Stimulated activated CD8-positive, alpha-beta memory T cell treated with anti-CD3 and anti-CD28 coated beads, Interleukin-7, amount 100 ng/mL, for 1 hour (primary cell): ENCODE measurements at regions not wholly inside any gene's neighbourhood (a gene's known extent, or its start where the extent isn't known, plus 50 kb on each side); places are given as distances from the start of the nearest gene placed in this dataset.
"Not testable (repeated sequence)": the region's sequence is repeated elsewhere in the genome, so short reads cannot be mapped to it uniquely, and the experiment has no call there.

Experiments used
- DNase-seq, 2 donors: peaks; one replicate each; pipeline ENCODE4 v3.0.0-alpha.2; 2020; ENCODE audit warnings: low read depth in 2 of 2

- DNase-seq: not testable (repeated sequence)
These were observed 111.4 kb downstream of the CCDC74A start for GRCh38 chr2:131639001-131639620.

- no peak for DNase-seq
These were observed 113.9 kb downstream of the CCDC74A start for GRCh38 chr2:131641414-131642206.

GRCh38 chr2:131643180-131643579, 115.5 kb downstream of the CCDC74A start:
- DNase-seq: not testable (repeated sequence)

DNA sequence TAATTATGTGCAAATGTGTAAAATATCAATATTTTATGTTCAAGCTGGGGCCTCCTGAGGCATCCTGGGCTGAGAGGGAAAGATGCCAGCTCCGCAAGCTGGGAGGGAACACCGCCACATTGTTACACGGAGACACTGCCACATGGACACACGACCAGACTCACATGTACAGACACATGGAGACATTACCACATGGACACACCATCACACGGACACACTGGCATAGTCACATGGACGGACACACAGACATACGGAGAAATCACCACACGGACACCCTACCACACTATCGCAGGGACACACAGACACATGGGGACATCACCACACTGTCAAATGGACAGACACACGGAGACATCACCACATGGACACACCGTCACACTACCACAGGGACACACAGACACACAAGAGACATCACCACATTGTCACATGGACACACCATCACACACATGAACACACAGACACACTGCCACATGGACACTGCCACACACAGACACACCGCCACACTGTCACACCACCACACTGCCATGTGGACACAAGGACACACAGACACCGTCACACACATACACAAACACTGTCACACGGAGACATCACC, 117.6 kb downstream of the CCDC74A start:
- DNase-seq: no peak

DNA sequence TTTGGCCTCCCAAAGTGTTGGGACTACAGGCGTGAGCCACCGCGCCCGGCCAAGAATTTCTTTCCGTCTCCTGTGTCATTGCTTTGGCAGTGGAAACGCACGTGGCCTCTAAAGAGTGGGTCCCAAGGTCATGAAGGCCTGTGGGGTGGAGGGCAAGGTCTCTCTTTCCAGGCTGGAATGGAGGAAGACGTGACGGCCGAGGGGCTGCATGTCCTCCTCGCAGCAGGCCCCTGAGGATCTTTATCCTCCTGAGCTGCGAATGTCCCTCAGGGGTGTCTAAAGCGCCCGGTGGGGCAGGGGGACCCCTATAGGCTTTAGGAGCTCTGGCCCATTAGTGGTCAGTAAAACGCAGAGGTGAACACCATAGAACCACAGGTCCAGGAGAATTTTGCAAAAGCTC, 118.5 kb downstream of the CCDC74A start:
- DNase-seq: not testable (repeated sequence)

GRCh38 chr2:131646669-131647297, 119.1 kb downstream of the CCDC74A start:
- DNase-seq: no peak

DNA sequence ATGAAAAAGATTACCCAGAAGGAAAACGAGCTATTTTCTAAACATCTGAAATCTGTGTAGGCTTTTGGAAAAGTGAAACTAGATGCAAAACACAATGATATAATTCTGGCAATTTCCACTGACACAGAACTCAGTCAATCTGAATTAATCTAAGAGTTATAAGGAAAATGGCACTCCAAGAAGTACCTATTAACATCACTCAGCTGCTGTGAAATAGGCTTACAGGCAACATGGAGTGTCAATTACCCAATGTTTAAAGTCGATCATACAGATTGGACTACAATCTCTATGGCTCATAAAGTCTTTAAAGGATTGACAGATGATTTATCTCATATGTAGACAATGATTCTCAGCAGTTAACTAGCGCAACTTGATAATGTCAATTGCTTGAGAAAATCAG, 120.9 kb downstream of the CCDC74A start:
- DNase-seq: not testable (repeated sequence)

DNA sequence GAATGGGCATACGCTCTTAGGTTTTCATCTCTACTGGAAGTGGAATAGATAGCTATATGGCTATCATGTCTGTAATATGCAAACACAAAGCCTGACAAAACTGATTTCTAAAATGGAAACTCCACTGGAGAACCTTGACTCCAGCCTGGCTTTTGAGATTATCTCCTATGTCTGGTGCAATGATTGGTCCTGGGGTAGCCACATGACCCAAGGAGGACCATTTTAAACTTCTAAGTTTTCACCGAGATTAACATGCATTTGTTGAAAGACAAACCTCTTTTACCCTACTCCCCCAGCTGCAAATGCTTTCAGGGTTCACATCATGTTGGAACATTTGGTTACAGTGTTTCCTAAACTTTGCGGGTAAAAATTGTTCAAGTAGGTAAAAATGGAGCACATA, 124.6 kb downstream of the CCDC74A start:
- not testable (repeated sequence) for DNase-seq

DNA sequence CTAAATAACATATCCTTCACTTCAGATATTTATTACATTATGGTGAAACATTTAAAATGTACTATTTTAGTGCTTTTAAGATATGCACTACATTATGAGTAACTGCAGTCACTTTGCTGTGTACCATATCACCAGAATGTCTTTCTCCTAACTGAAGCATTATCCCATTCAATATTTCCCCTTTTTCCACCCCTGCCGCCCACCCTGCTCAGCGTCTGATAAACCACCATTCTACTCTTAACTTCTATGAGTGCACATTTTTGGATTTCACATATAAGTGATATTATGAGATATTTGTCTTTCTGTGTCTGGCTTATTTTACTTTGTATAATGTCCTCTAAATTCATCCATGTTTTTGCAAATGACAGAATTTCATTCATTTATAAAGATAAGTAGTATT, 126.4 kb downstream of the CCDC74A start:
- DNase-seq: not testable (repeated sequence)

DNA sequence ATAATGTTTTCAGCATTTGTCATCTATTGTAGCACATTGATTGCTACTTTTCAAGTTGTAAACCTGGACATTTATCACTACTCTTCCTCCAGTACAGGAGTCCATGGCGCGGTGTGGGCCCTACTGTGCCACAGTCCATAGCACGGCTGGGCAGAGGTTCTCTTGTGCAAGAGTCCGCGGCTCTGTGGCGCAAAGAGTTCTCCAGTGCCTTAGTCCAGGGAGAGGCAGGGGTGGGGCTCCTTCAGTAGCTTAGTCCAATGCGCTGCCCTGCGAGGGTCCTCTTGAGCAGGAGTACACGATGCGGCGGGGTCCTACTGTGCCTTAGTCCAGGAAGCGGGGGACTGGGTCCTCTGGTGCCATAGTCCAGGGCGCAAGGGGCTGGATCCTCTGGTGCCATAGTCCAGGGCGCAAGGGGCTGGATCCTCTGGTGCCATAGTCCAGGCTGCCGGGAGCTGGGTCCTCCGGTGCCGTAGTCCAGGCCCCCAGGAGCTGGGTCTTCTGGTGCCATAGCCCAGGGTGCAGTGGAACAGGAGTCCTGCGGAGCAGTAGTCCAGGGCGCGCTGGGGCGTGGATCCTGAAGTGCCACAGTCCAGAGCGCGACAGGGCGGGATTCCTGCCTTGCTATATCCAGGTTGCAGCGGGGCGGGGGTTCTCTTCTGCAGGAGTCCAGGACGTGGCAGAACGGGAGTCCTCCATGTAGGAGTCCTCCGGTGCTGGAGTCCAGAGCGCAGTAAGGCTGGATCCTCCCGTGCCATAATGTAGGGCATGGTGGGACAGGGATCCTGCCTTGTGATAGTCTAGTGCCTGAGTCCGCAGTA, 129.3 kb downstream of the CCDC74A start:
- no peak for DNase-seq

DNA sequence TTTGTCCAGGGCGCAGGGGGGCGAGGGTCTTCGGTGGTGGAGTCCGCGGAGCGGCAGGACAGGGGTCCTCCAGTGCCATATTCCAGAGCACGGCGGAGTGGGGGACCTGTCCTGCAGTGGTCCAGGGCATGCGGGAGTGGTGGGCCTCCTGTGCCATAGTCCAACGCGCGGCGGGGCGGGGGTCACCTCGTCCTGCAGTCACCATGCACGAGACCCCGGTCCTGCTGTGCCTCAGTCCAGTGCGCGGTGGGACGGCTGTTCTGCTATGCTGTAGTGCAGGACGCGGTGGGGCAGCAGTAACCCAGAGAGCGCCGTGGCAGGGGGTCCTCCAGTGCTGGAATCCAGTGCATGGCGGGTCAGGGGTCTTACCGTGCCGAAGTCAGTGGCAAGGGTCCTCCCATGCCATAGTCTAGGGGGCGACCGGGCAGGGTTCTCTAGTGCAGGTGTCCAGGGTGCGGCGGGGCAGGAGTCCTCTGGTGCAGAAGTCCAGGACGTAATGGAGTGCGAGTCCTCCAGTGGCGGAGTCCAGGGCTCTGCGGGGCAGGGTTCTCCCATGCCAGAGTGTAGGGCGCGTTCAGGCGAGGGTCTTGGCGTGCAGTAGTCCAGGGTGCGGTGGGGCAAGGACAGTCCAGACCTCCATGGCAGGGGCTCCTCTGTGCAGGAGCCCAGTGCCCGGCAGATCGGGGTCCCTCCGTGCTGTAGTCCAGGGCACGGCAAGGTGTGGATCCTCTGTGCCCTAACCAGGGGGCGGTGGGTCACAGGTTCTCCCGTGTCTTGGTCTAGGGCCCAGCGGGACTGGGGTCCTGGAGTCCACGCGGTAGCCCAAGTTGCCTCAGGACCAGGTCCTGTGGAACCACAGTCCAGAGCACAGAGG, 130.4 kb downstream of the CCDC74A start:
- no peak for DNase-seq

DNA sequence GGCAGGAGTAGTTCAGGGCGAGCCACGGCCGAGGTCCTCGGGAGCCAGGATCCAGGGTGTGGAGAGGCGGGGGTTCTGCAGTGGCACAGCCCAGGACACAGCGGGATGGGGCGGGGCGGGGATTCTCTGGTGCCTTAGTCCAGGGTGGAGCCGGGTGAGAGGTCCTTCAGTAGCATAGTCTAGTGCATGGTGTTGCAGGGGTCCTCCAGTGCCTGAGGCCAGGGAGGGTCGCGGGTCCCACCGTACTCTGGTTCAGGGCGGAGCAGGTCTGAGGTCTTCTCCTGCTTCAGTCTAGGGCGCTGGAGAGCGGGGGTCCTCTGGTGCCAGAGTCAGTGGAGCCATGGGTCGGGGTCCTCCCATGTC, 131.1 kb downstream of the CCDC74A start:
- DNase-seq: no peak

- DNase-seq: no peak
These were observed 131.5 kb downstream of the CCDC74A start for GRCh38 chr2:131659168-131659572.

DNA sequence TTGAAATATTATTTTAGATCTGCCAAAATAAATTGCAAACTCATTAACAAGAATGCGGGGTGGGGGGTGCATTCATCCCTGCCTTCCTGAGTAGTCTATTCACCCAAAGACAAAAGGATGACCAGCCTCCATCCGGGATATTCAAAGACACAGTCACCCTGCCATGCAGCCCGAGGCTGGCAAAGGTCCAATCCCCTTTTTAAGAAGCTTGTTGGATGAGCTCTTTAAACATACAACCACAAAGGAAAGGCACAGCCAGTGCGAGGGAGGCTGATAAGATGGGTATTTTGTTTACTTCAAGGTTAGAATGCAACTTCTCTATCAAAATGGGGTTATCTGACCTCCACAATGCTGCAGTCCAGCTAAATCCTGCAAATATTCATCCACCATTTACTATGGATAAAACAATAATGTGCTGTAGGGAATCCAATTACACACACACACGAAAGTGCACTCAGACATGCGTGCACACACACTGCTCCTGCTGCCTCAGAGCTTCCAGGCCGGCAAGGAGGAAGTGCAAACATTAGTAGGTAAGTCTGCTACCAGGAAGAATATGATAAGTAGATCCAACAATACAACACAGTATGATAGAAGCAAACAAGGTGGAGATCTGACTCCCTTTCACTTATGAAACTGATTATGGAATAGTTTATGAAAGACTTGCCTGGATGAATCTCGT, 133.6 kb downstream of the CCDC74A start:
- not testable (repeated sequence) for DNase-seq

DNA sequence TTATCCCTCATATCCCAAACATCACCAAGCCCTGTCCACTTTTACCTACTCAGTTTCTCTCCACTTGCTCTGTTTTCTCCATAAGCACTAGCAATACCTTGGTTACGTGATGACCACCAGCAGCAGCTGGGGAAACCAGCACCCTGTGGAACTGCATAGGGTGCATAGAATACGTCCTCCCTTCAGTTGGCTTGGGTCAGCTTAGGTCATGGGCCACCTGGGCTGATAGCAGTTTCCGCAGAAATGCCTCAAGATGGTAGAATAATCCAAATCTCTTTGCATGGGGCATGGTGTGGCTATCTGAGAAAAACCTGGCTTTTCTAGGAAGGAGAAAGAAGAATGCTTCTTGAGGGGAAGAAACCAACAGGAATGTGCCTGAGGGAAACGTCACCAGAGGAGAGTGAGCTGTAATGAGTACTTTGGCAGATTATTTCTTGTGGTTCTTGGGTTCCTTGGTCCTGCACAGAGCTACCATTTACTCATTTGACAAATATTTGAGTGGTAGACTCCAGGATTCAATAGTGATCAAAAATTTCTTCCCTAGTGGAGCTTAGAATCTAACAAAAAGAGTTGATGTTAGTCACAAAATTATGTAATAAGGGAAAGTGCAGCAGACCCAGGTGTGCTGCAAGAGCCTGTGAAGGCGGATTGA, 134.3 kb downstream of the CCDC74A start:
- DNase-seq: not testable (repeated sequence)

DNA sequence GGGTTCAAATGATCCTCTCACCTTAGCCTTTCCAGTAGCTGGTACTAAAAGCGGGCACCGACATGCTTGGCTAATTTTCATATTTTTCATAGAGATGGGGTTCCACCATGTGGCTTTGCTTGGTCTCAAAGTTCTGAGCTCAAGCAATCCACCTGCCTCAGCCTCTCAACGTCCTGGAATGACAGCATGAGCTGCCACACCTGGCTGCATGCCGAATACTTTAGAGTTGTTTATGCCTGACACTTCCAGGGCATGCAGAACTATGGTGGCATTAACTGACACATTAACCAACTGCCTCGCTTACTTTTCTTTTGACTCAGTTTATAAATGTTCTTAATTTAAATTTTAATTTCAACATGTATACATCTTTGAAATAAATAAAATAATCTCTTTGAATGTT, 135.8 kb downstream of the CCDC74A start:
- not testable (repeated sequence) for DNase-seq

- not testable (repeated sequence) for DNase-seq
These were observed 138.0 kb downstream of the CCDC74A start for GRCh38 chr2:131665716-131666115.

GRCh38 chr2:131668794-131669540, 141.3 kb downstream of the CCDC74A start:
- DNase-seq: not testable (repeated sequence)
